ENCODE measurements at regions not wholly inside any gene's neighbourhood (a gene's known extent, or its start where the extent isn't known, plus 50 kb on each side); places are given as distances from the start of the nearest gene placed in this dataset.

DNA sequence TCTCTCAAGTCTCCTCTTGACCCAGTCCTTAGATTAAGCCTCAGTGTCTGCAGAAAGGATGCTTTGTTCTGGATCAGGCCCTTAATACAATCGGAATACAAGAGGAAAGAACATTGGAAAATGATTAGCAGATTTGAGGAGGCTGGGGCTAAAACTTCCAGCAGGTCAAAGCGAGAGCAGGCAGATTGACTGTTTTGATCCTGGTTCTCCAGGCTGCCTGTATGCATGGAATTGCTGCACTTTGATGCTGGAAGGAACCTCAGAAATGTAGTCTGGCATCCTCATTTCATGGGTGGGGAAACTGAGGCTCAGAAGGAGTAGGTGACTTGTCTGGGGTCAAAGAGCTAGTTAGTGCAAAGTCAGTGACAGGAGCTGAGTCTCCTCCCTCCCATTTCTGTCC lies 202.8 kb downstream of the EMX2 start:
- Histone ChIP-seq H3K4me3 (no peak overlapping the region), H3K36me3 (no peaks in the 10 kb centered on the region), H3K27me3 (no peaks in the 10 kb centered on the region), H3K4me1 (no peaks in the 10 kb centered on the region), H3K9me3 (no peaks in the 10 kb centered on the region), H3K27ac (no peak overlapping the region)
- no peak for TF ChIP-seq POLR2A (IDR thresholded peaks at IDR 0.05)
- no peak for DNase-seq (ENCODE audit: low spot score in 2 of 2)
- intact Hi-C loops (cut with DNase I; ENCODE audit: low total_unique reads), result no loop called here

DNA sequence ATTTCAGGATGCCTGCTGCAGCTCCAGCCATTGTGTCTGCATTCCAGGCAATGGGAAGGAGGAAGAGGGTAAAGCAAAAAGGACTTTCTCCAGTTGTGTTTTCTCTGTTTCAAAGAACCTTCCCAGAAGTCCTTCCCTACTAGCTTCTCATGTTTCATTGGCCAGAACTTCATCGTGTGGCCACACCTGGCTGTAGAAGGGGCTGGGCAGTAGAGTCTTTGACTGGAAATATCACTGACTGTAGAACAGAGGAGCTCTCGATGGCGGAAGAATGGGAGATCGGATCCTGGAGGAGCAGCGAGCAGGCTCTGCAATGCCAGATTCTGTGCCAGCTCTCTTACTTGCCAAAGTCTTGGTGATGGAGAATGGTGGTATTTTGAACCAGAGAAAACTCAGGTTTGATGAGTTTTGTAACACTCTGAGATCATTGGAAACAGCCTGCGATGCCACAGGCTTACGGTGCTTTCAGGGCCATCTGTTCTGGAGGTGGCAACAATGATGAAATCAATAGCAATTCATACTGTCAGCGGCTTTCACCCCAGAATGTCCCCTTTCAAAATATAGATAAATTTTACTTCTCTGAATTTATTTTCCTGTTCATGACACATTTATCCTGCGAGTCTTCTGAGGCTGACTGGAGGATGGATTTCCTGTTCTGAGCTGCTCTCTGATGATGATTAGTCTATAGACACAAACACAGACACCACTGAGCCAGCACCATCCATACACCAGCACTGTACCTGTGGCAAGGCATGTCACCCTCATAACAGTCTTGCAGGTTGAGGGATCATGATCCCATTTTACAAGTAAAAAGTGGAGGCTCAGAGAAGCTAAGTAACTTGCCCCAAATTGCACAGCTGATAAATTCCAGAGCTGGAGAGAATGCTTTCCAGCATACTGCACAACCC lies 204.2 kb downstream of the EMX2 start:
- no peak for TF ChIP-seq POLR2AphosphoS5 (IDR thresholded peaks at IDR 0.05)
- H3K36me3 ChIP-seq, result no peaks in the 10 kb centered on the region
- H3K4me3 ChIP-seq, result no peak overlapping the region
- no peak for DNase-seq (ENCODE audit: low spot score in 2 of 2)
- no peaks in the 10 kb centered on the region for H3K4me1 ChIP-seq
- H3K9me3 ChIP-seq, result no peaks in the 10 kb centered on the region
- intact Hi-C loops (cut with DNase I; ENCODE audit: low total_unique reads), result no loop called here
- no peaks in the 10 kb centered on the region for H3K27me3 ChIP-seq
- no peak overlapping the region for H3K27ac ChIP-seq

DNA sequence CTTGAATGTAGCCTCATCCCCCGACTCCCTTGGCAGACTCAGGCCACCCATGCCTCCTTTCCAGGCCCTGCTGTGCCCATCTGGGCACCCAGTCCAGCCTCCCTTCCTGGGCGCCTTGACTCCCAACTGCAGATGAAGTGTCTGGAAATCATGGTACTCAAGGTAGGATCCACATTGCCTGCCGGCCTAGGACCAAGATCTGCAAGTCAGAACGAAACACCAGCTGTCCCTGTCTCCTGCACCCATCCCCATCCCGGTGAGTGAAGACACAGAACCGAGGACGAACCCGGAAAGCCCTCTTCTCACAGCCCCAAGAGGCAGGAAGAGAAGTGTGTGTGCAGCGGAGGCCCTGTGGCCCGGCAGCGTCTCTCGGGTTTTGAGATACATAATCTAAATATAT lies 205.1 kb downstream of the EMX2 start:
- H3K36me3 ChIP-seq, result no peaks in the 10 kb centered on the region
- no peak for DNase-seq (ENCODE audit: low spot score in 2 of 2)
- H3K27me3 ChIP-seq, result no peaks in the 10 kb centered on the region
- intact Hi-C loops (cut with DNase I; ENCODE audit: low total_unique reads), result no loop called here
- no peak overlapping the region for H3K27ac ChIP-seq
- no peak overlapping the region for H3K4me3 ChIP-seq
- TF ChIP-seq, protein P1, sequence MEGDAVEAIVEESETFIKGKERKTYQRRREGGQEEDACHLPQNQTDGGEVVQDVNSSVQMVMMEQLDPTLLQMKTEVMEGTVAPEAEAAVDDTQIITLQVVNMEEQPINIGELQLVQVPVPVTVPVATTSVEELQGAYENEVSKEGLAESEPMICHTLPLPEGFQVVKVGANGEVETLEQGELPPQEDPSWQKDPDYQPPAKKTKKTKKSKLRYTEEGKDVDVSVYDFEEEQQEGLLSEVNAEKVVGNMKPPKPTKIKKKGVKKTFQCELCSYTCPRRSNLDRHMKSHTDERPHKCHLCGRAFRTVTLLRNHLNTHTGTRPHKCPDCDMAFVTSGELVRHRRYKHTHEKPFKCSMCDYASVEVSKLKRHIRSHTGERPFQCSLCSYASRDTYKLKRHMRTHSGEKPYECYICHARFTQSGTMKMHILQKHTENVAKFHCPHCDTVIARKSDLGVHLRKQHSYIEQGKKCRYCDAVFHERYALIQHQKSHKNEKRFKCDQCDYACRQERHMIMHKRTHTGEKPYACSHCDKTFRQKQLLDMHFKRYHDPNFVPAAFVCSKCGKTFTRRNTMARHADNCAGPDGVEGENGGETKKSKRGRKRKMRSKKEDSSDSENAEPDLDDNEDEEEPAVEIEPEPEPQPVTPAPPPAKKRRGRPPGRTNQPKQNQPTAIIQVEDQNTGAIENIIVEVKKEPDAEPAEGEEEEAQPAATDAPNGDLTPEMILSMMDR (IDR thresholded peaks at IDR 0.05), result no peak
- no peak for TF ChIP-seq POLR2A (IDR thresholded peaks at IDR 0.05)
- TF ChIP-seq POLR2AphosphoS5 (IDR thresholded peaks at IDR 0.05), result no peak
- no peaks in the 10 kb centered on the region for H3K4me1 ChIP-seq
- H3K9me3 ChIP-seq, result no peaks in the 10 kb centered on the region

DNA sequence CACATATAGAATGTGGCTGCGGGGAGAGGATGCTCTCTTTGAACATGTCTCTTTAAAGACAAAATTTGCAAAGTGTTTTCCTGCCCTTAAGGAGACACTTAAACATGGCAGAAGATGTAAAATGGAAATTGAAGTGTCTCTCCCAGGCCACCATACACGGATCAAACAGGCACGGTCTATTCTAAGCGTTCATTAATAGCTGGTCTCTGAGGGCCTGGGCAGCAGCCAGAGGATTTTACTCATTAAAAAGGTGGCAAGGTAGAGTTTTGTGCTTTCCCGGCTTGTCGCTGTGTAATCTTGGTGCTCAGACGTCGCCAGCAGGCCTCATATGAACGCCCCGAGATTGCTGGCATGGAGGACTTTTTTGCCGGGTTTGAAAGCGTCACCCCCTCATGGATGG lies 205.5 kb downstream of the EMX2 start:
- TF ChIP-seq, protein P1 (IDR thresholded peaks at IDR 0.05), result no peak
- H3K9me3 ChIP-seq, result no peaks in the 10 kb centered on the region
- H3K4me1 ChIP-seq, result no peaks in the 10 kb centered on the region
- no peaks in the 10 kb centered on the region for H3K36me3 ChIP-seq
- H3K27me3 ChIP-seq, result no peaks in the 10 kb centered on the region
- H3K4me3 ChIP-seq, result no peak overlapping the region
- intact Hi-C loops (cut with DNase I; ENCODE audit: low total_unique reads), result no loop called here
- DNase-seq (ENCODE audit: low spot score in 2 of 2), result no peak
- no peak overlapping the region for H3K27ac ChIP-seq

DNA sequence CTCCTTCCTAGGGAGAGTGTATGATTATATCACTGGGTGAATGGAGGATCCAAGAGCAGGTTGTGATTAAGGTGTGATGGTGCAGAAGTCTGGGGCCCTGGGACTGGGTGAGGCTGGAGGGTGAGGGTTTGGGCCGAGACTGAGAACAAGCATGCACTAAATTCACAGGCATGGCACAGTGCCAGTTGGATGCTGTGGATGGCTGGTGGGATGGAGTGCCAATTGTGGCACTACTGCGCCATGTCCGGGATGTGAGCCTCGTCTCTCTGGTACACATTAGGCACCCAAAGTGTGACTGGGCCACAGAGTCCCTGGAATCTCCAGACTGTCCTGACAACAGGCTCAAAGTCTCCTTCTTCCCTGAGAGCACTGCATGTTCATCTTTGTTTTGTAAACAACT lies 208.1 kb downstream of the EMX2 start:
- Histone ChIP-seq H3K36me3 (no peaks in the 10 kb centered on the region), H3K9me3 (no peaks in the 10 kb centered on the region), H3K4me1 (no peaks in the 10 kb centered on the region), H3K4me3 (no peak overlapping the region), H3K27ac (no peak overlapping the region), H3K27me3 (no peaks in the 10 kb centered on the region)
- TF ChIP-seq POLR2AphosphoS5 (IDR thresholded peaks at IDR 0.05) (no peak), POLR2A (IDR thresholded peaks at IDR 0.05) (no peak)
- TF ChIP-seq, protein P1 (IDR thresholded peaks at IDR 0.05), result no peak
- intact Hi-C loops (cut with DNase I; ENCODE audit: low total_unique reads), result no loop called here
- DNase-seq (ENCODE audit: low spot score in 2 of 2), result no peak

DNA sequence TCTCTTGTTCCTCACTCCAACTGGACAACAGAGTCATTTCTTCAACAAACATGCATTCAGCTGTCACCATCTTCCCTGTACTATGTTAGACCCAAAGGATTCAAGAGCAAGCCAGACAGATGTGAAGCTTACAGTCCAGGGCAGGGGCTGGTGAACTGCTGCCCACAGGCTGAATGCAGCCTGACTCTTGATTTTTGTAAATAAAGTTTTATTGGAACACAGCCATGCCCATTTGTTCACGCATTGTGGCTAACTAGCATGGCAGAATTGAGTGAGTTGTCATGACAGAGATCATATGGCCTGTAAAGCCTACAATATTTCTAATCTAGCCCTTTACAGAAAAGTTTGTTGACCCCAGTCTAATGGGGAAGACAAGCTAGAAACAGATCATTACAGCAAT lies 208.7 kb downstream of the EMX2 start:
- no peak for TF ChIP-seq POLR2AphosphoS5 (IDR thresholded peaks at IDR 0.05)
- TF ChIP-seq, protein P1 (IDR thresholded peaks at IDR 0.05), result no peak
- Histone ChIP-seq H3K27ac (no peak overlapping the region), H3K4me1 (no peaks in the 10 kb centered on the region), H3K4me3 (no peak overlapping the region), H3K27me3 (no peaks in the 10 kb centered on the region), H3K36me3 (no peaks in the 10 kb centered on the region), H3K9me3 (no peaks in the 10 kb centered on the region)
- DNase-seq (ENCODE audit: low spot score in 2 of 2), result no peak
- intact Hi-C loops (cut with DNase I; ENCODE audit: low total_unique reads), result no loop called here
